ENCODE measurements at regions not wholly inside any gene's neighbourhood (a gene's known extent, or its start where the extent isn't known, plus 50 kb on each side); places are given as distances from the start of the nearest gene placed in this dataset.

DNA sequence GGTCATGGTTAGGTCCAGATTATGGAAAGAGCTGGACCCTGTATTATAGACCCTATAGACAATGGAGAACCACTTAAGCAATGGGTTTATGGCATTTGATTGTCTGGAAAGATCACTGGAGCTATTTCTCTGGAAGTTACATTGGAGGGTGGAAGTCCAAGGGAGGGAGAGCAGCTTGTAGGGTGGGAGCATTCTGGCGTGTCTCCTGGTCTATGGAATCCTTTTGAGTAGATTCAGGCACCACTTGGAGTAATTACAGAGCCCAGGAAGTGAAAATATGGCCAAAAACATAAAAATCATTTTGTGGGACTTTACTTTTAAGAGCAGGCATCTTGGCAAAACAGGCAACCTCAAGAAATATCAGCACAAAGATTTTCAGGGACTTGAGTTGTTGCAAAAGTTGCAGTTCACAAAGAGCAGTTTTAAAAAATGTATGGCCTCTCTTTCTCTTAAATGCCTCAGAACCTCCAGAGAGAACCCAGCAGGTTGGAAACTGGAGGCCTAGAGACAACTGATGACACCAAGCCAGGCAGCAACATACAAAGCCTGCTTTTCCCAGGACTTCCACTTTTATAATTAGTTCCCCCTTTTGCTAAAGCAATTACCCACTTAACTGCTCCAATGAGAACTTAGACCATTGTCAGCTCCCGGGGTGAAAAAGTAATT is 331.0 kb downstream of the MYCN start:
- TF ChIP-seq FOXP2 (optimal IDR thresholded peaks at IDR 0.05; ENCODE audit: borderline replicate concordance, extremely low read depth, extremely low read length, insufficient read depth) (no peak), TAF1 (IDR thresholded peaks at IDR 0.05; ENCODE audit: borderline replicate concordance, insufficient read depth, low read length) (no peak)

DNA sequence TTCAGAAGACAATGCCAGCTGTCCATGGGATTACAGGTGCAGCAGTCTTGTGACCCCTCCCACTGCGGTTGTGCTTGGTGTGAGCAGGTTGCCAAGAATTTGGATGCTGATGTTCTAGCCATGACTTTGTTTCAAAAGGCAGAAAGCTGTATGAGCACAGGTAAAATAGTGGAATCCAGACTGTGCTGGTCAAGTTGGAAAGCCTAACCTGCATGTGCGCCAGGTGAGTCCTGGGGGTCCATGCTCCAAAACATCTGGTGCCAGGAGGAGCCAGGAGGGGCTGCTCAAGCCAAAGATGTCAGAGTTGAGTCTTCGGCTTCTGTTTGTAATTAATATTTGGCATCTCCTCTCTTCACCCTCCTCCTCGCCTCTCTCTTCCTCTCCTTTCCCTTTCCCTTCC is 330.1 kb downstream of the MYCN start:
- TF ChIP-seq SIN3A (IDR thresholded peaks at IDR 0.05; ENCODE audit: borderline replicate concordance, insufficient read depth, low read length) = no peak
- no peak for TF ChIP-seq POLR2AphosphoS5 (IDR thresholded peaks at IDR 0.05; ENCODE audit: low read depth, low read length)
- no peak for TF ChIP-seq FOXP2 (optimal IDR thresholded peaks at IDR 0.05; ENCODE audit: borderline replicate concordance, extremely low read depth, extremely low read length, insufficient read depth)
- TF ChIP-seq, protein P1, sequence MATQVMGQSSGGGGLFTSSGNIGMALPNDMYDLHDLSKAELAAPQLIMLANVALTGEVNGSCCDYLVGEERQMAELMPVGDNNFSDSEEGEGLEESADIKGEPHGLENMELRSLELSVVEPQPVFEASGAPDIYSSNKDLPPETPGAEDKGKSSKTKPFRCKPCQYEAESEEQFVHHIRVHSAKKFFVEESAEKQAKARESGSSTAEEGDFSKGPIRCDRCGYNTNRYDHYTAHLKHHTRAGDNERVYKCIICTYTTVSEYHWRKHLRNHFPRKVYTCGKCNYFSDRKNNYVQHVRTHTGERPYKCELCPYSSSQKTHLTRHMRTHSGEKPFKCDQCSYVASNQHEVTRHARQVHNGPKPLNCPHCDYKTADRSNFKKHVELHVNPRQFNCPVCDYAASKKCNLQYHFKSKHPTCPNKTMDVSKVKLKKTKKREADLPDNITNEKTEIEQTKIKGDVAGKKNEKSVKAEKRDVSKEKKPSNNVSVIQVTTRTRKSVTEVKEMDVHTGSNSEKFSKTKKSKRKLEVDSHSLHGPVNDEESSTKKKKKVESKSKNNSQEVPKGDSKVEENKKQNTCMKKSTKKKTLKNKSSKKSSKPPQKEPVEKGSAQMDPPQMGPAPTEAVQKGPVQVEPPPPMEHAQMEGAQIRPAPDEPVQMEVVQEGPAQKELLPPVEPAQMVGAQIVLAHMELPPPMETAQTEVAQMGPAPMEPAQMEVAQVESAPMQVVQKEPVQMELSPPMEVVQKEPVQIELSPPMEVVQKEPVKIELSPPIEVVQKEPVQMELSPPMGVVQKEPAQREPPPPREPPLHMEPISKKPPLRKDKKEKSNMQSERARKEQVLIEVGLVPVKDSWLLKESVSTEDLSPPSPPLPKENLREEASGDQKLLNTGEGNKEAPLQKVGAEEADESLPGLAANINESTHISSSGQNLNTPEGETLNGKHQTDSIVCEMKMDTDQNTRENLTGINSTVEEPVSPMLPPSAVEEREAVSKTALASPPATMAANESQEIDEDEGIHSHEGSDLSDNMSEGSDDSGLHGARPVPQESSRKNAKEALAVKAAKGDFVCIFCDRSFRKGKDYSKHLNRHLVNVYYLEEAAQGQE (IDR thresholded peaks at IDR 0.05; ENCODE audit: insufficient read depth in 1 of 2, low read depth in 2 of 2, low read length in 2 of 2) = no peak
- no peak for TF ChIP-seq TAF1 (IDR thresholded peaks at IDR 0.05; ENCODE audit: borderline replicate concordance, insufficient read depth, low read length)

DNA sequence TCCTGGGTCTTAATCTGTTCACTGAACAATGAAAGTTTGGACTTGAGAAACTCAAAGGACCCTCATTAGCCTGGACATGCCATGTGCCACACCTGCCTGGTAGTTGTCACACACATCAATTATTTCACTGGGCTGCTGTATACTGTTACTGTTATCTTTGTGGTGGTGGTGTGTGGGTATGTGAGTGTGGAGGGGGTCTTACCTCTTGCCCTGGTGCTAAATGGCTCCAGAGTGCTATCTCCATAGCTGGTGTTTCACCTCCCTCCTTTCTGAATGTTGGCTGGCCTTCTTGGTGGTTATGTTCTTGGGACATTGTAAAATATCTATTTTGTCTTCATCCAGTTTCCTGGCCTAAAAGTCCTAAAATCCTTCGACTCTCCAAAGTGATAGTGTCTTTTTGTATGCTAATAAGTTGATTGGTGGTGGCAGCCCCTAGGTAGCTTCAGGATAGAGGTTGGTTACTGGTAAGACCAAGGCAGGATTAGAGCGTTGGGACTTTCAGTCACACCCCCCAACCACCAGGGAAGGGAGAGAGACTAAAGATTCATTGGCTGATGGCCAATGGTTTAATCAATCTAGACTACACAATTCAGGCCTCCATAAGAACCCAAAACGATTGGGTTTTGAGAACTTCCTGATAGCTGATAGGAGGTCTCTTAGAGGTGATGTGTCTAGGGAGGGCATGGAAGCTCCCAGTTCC is 328.1 kb downstream of the MYCN start:
- no peak for TF ChIP-seq SIN3A (IDR thresholded peaks at IDR 0.05; ENCODE audit: borderline replicate concordance, insufficient read depth, low read length)
- TF ChIP-seq, protein P1 (IDR thresholded peaks at IDR 0.05; ENCODE audit: insufficient read depth in 1 of 2, low read depth in 2 of 2, low read length in 2 of 2) = no peak
- TF ChIP-seq POLR2AphosphoS5 (IDR thresholded peaks at IDR 0.05; ENCODE audit: low read depth, low read length) = no peak
- no peak for TF ChIP-seq TAF1 (IDR thresholded peaks at IDR 0.05; ENCODE audit: borderline replicate concordance, insufficient read depth, low read length)
- no peak for TF ChIP-seq FOXP2 (optimal IDR thresholded peaks at IDR 0.05; ENCODE audit: borderline replicate concordance, extremely low read depth, extremely low read length, insufficient read depth)

DNA sequence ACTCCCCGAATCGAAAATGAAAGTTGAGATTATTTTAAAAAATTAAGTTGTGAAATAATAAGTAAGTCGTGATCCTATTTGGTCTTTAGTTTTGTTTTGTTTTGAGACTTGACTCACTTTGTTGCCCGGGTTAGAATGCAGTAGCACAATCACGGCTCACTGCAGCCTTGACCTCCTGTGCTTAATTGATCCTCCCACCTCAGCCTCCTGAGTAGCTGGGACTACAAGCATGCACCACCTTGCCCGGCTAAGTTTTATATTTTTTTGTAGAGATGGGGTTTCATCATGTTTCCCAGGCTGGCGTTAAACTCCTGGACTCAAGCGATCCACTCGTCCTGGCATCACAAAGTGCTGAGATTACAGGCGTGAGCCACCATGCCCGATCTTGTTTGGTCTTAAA is 326.2 kb downstream of the MYCN start:
- TF ChIP-seq TAF1 (IDR thresholded peaks at IDR 0.05; ENCODE audit: borderline replicate concordance, insufficient read depth, low read length) = no peak
- TF ChIP-seq, protein P1 (IDR thresholded peaks at IDR 0.05; ENCODE audit: insufficient read depth in 1 of 2, low read depth in 2 of 2, low read length in 2 of 2) = no peak

DNA sequence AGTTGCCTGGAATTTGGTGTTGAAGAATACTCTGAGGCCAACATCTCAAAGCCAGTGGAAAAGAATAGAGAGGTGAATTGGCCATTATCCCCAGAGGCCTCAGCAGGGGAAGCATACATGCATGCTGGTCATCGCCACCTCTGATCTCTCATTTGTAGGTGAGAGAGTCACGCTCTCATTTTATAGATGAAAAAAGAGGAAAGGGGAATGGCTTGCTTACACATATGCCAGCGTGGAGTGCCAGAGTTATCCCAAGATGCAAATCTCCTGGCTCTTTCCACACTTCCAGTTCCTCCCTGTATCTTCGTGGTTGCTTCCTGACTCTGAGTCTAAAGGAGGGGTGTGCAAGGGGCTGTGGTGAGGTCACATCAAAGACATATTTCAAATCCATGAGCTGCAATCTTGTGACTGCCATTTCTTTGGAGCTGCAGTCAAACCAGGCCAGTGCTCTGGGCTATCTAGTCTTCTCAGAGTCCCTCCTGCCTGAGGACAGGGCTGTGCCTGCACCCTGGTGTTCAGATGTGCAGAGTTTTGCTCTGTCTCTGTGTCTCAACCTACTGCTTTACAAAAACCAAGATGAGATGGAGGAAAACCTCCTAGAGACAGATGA is 324.7 kb downstream of the MYCN start:
- TF ChIP-seq TAF1 (IDR thresholded peaks at IDR 0.05; ENCODE audit: borderline replicate concordance, insufficient read depth, low read length) (no peak), FOXP2 (optimal IDR thresholded peaks at IDR 0.05; ENCODE audit: borderline replicate concordance, extremely low read depth, extremely low read length, insufficient read depth) (no peak)

DNA sequence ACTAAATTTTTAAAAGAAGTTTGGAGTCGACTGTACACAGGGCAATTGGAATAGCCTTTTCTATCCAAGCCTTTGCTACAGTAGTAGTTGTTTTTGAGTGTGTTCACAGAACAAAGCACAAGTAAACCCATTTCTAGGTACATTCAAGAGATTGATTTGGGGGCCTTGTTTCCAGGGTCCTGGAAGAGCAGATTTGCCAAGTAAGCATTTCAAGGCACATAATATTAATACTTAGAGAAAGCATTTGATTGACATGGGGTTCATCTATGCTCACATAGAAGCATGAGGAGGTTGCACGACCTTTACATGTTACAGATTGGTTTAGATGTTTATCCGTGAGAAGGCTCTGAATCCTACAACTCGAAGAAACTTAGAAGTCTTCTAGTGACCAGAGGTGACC is 324.1 kb downstream of the MYCN start:
- no peak for TF ChIP-seq TAF1 (IDR thresholded peaks at IDR 0.05; ENCODE audit: borderline replicate concordance, insufficient read depth, low read length)
- TF ChIP-seq POLR2AphosphoS5 (IDR thresholded peaks at IDR 0.05; ENCODE audit: low read depth, low read length) = no peak
- TF ChIP-seq FOXP2 (optimal IDR thresholded peaks at IDR 0.05; ENCODE audit: borderline replicate concordance, extremely low read depth, extremely low read length, insufficient read depth) = no peak
- no peak for TF ChIP-seq SIN3A (IDR thresholded peaks at IDR 0.05; ENCODE audit: borderline replicate concordance, insufficient read depth, low read length)
- TF ChIP-seq, protein P1 (IDR thresholded peaks at IDR 0.05; ENCODE audit: insufficient read depth in 1 of 2, low read depth in 2 of 2, low read length in 2 of 2) = no peak
